ENCODE measurements at regions not wholly inside any gene's neighbourhood (a gene's known extent, or its start where the extent isn't known, plus 50 kb on each side); places are given as distances from the start of the nearest gene placed in this dataset.

DNA sequence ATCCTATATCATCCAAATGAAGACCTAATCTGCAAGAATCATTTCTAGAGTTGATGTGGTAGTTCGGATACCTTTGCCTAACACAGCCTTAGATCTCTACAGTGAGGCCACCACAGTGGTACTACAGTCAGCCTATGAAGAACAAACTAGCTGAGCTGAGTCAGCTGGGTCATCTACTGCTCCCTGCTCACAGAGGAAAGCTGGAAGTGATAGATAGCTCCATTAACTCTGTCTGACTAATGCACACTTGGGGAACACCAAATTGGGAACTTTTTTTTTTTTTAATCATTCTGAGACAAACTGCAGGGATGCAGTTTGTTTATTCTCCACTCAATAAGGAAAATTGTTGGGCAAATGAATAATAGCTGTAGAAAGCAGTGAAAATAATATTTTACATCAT, 1160.6 kb downstream of the PCDH9 start:
- TF ChIP-seq CTCF (IDR thresholded peaks at IDR 0.05) = no peak

DNA sequence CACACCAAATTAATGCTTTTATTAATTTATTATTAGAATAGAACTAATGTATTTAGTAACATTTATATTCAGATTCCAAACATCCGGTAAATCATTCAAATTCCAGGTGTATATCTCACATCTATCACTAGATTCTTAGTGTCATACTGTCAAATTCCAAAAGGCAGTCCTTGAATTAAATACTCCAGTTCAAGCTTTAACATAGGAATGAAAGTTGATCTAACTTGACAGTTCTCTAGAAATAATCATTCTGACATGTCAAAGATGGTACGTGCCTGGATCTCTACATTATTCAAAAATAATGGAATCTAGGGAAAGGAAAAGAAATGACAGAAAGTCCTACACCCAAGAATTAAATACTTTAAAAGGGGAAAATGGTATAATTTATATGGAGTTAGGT, 1161.5 kb downstream of the PCDH9 start:
- Histone ChIP-seq H3K4me3 (no peak overlapping the region), H3K27me3 (replicated peaks; ENCODE audit: insufficient read depth) (no peaks in the 10 kb centered on the region), H3K27ac (no peak overlapping the region), H3K4me1 (ENCODE audit: control insufficient read depth in 1 of 2, low read depth in 2 of 2) (no peaks in the 10 kb centered on the region), H3K9me3 (no peaks in the 10 kb centered on the region), H3K36me3 (no peaks in the 10 kb centered on the region)
- no peak for ATAC-seq (ENCODE audit: insufficient number of reproducible peaks, low FRiP score, low read depth)
- no peak for TF ChIP-seq CTCF (IDR thresholded peaks at IDR 0.05)
- no peak for DNase-seq (ENCODE audit: low spot score)

More for the DNA sequence above, 1160.6 kb downstream of the PCDH9 start:
- Histone ChIP-seq H3K36me3 (no peaks in the 10 kb centered on the region), H3K4me1 (ENCODE audit: control insufficient read depth in 1 of 2, low read depth in 2 of 2) (no peaks in the 10 kb centered on the region), H3K27ac (no peak overlapping the region), H3K9me3 (no peaks in the 10 kb centered on the region), H3K4me3 (no peak overlapping the region), H3K27me3 (replicated peaks; ENCODE audit: insufficient read depth) (no peaks in the 10 kb centered on the region)
- ATAC-seq (ENCODE audit: insufficient number of reproducible peaks, low FRiP score, low read depth) (no peak), DNase-seq (ENCODE audit: low spot score) (no peak)

GRCh38 chr13:66048888-66049287, 1181.2 kb downstream of the PCDH9 start:
- ATAC-seq (ENCODE audit: insufficient number of reproducible peaks, low FRiP score, low read depth) = no peak
- no peak for TF ChIP-seq CTCF (IDR thresholded peaks at IDR 0.05)

GRCh38 chr13:66040506-66040905, 1189.6 kb downstream of the PCDH9 start:
- H3K27ac ChIP-seq = no peak overlapping the region
- peaks cover 0 to 11% of the 10 kb centered on the region in 2 donors for H3K4me1 ChIP-seq (ENCODE audit: control insufficient read depth in 1 of 2, low read depth in 2 of 2)
- no peak for TF ChIP-seq CTCF (IDR thresholded peaks at IDR 0.05)
- H3K27me3 ChIP-seq (replicated peaks; ENCODE audit: insufficient read depth) = no peaks in the 10 kb centered on the region
- DNase-seq (ENCODE audit: low spot score) = no peak
- no peak for ATAC-seq (ENCODE audit: insufficient number of reproducible peaks, low FRiP score, low read depth)
- no peaks in the 10 kb centered on the region for H3K9me3 ChIP-seq
- no peak overlapping the region for H3K4me3 ChIP-seq
- no peaks in the 10 kb centered on the region for H3K36me3 ChIP-seq

More at GRCh38 chr13:66048888-66049287, 1181.2 kb downstream of the PCDH9 start:
- no peaks in the 10 kb centered on the region for H3K27me3 ChIP-seq (replicated peaks; ENCODE audit: insufficient read depth)
- DNase-seq (ENCODE audit: low spot score) = no peak
- no peaks in the 10 kb centered on the region for H3K36me3 ChIP-seq
- H3K9me3 ChIP-seq = no peaks in the 10 kb centered on the region
- H3K4me3 ChIP-seq = no peak overlapping the region
- no peak overlapping the region for H3K27ac ChIP-seq
- no peaks in the 10 kb centered on the region for H3K4me1 ChIP-seq (ENCODE audit: control insufficient read depth in 1 of 2, low read depth in 2 of 2)

DNA sequence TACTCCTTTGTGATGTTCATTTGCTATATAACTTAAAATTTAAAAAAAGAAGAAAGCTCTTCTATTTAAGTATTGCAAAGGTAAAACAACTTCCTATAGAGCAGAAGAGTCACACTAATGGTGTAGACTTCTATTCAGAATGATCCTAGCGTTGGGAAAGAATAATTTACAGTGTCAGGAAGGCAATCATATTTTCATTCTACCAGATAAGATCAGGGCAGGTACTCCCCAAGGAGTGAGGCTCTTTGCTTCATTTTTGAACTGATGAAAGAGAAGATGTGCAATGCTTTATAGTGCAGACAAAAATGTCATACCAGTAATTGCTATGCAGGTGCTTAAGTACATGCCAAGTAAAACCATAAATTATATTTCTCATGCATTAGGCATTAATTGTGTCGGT, 1193.0 kb downstream of the PCDH9 start:
- Histone ChIP-seq H3K4me1 (ENCODE audit: control insufficient read depth in 1 of 2, low read depth in 2 of 2) (peaks cover 0 to 11% of the 10 kb centered on the region in 2 donors), H3K27me3 (replicated peaks; ENCODE audit: insufficient read depth) (no peaks in the 10 kb centered on the region), H3K4me3 (no peak overlapping the region), H3K9me3 (no peaks in the 10 kb centered on the region), H3K27ac (no peak overlapping the region), H3K36me3 (no peaks in the 10 kb centered on the region)
- DNase-seq (ENCODE audit: low spot score) = no peak
- no peak for ATAC-seq (ENCODE audit: insufficient number of reproducible peaks, low FRiP score, low read depth)
- TF ChIP-seq CTCF (IDR thresholded peaks at IDR 0.05) = no peak
